Lung (tissue), 11 donors: ENCODE measurements at regions not wholly inside any gene's neighbourhood (a gene's known extent, or its start where the extent isn't known, plus 50 kb on each side); places are given as distances from the start of the nearest gene placed in this dataset.

ENCODE experiments used
- ATAC-seq: fragments of 200-7000 bp; cut with Tn5 transposase; one replicate; pipeline ENCODE4 v1.9.1; 2020; ENCODE audit warnings: moderate number of reproducible peaks; ENCODE audit not compliant: insufficient read depth, low FRiP score
- DNase-seq, 3 donors: peaks; one replicate each; pipeline ENCODE4 v3.0.0-alpha.2; 2013 to 2017
- H3K27ac ChIP-seq, 2 donors: one replicate each; pipeline ENCODE4 v1.5.1; 2013; ENCODE audit warnings: mild to moderate bottlenecking in 2 of 2, moderate library complexity in 2 of 2, control low read depth in 1 of 2, inconsistent platforms in 1 of 2, low read depth in 1 of 2, low read length in 1 of 2
- H3K27me3 ChIP-seq, 3 donors: one replicate each; pipeline ENCODE4 v1.5.1; 2013; ENCODE audit warnings: low read length in 2 of 3; ENCODE audit not compliant: control insufficient read depth in 3 of 3, insufficient read depth in 3 of 3
- H3K36me3 ChIP-seq, 4 donors: one replicate each; pipeline ENCODE4 v1.5.1; 2013; ENCODE audit warnings: low read length in 4 of 4, mild to moderate bottlenecking in 1 of 4, moderate library complexity in 1 of 4; ENCODE audit not compliant: control insufficient read depth in 4 of 4, insufficient read depth in 4 of 4
- H3K4me1 ChIP-seq, 5 donors: one replicate each; pipeline ENCODE4 v1.5.1; 2013; ENCODE audit warnings: low read length in 5 of 5, mild to moderate bottlenecking in 2 of 5, moderate library complexity in 1 of 5; ENCODE audit not compliant: control insufficient read depth in 5 of 5, insufficient read depth in 5 of 5
- H3K4me3 ChIP-seq: one replicate; pipeline ENCODE4 v1.5.1; 2013; ENCODE audit warnings: mild to moderate bottlenecking, control low read depth, moderate library complexity
- H3K9ac ChIP-seq, 2 donors: one replicate each; pipeline ENCODE4 v1.5.1; 2013; ENCODE audit warnings: low read length in 2 of 2, control low read depth in 1 of 2; ENCODE audit not compliant: insufficient read depth in 1 of 2
- H3K9me3 ChIP-seq, 4 donors: one replicate each; pipeline ENCODE4 v1.5.1; 2013; ENCODE audit warnings: low read length in 3 of 4, mild to moderate bottlenecking in 1 of 4, moderate library complexity in 1 of 4; ENCODE audit not compliant: control insufficient read depth in 4 of 4, insufficient read depth in 3 of 4
- CTCF ChIP-seq: IDR thresholded peaks from 2 replicates; pipeline ENCODE4 v1.5.1; 2012; ENCODE audit warnings: mild to moderate bottlenecking; ENCODE audit errors: control extremely low read depth, extremely low read depth
- WGBS, 2 donors: extraction: QIAGEN DNeasy Blood & Tissue Kit; methylation state at CpG; one replicate each; pipeline ENCODE4 v1.1.7; 2013; 5-methylcytosine and 5-hydroxymethylcytosine counted together
- donor health status: control.
- donor health status: control.
- donor health status: Bipolar disorder and iron deficiency.
- donor health status: healthy.
- donor health status: DM: yes; HTN: yes; CAD: no.

DNA sequence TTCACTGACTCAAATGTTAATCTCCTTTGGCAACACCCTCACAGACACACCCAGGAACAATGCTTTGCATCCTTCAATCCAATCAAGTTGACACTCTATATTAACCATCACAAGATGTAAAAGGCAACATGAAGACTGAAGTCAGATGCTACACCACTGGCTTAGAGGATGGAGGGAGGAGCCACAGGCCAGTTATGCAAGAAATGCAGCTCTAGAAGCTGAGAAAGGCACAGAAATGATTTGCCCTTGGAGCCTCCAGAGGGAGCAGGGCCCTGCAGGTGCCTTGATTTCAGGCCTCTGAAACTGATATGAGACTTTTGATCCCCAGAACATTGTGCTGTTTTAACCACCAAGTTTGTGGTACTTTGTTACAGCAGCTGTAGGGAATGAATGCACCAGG, 276.3 kb downstream of the KCNS3 start:
- no peak overlapping the region for H3K27ac ChIP-seq
- no peaks in the 10 kb centered on the region for H3K9me3 ChIP-seq
- no peak for DNase-seq
- ATAC-seq = no peak
- peaks cover 0 to 2% (median 0%) of the 10 kb centered on the region in 5 donors for H3K4me1 ChIP-seq
- H3K27me3 ChIP-seq = no peaks in the 10 kb centered on the region
- no peaks in the 10 kb centered on the region for H3K36me3 ChIP-seq
- no peak overlapping the region for H3K4me3 ChIP-seq
- H3K9ac ChIP-seq = no peak overlapping the region
- no peak for TF ChIP-seq CTCF

DNA sequence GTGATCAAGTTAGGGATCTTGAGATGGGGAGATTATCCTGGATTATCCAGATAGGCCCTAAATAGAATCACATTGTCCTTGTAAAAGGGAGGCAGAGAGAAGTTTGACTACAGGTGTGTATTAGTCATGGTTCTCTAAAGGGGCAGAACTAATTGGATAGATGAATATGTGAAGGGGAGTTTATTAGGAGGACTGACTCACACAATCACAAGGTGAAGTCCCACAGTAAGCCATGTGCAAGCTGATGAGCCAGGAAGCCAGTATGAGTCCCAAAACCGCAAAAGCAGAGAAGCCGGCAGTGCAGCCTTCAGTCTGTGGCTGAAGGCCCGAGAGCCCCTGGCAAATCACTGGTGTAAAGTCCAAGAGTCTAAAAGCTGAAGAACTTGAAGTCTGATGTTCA, 275.8 kb downstream of the KCNS3 start:
- no peak for TF ChIP-seq CTCF
- 92 to 95% methylated on average over 3 of the region's 3 CpGs for WGBS, 2 donors
- Histone ChIP-seq H3K36me3 (no peaks in the 10 kb centered on the region), H3K27me3 (no peaks in the 10 kb centered on the region), H3K27ac (no peak overlapping the region), H3K9me3 (no peaks in the 10 kb centered on the region), H3K9ac (no peak overlapping the region), H3K4me1 (no peaks in the 10 kb centered on the region), H3K4me3 (no peak overlapping the region)
- no peak for ATAC-seq
- DNase-seq = no peak

DNA sequence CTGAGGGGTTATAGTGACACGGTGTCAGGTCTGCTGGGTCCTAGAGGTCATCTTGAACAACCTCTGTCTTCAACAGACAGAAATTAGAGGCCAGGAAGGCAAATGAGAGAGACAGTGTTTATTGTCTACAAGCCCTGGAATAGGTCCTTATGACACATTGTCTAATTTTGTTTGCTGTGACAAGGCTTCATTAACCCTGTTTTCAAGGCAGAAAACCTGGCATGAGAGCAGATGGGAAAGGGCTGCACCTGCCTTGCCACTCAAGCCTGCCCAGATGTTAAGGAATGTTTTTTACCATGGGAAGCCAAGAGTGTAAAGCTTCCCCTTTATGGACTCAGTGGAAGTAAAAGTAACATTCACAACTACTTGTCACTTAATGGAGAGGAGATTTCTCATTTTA, 275.3 kb downstream of the KCNS3 start:
- WGBS, 2 donors = 89 to 90% methylated on average over 1 of the region's 1 CpG
- DNase-seq (no peak), ATAC-seq (no peak)
- Histone ChIP-seq H3K27ac (no peak overlapping the region), H3K27me3 (no peaks in the 10 kb centered on the region), H3K36me3 (no peaks in the 10 kb centered on the region), H3K4me3 (no peak overlapping the region), H3K4me1 (no peaks in the 10 kb centered on the region), H3K9me3 (no peaks in the 10 kb centered on the region), H3K9ac (no peak overlapping the region)
- no peak for TF ChIP-seq CTCF

DNA sequence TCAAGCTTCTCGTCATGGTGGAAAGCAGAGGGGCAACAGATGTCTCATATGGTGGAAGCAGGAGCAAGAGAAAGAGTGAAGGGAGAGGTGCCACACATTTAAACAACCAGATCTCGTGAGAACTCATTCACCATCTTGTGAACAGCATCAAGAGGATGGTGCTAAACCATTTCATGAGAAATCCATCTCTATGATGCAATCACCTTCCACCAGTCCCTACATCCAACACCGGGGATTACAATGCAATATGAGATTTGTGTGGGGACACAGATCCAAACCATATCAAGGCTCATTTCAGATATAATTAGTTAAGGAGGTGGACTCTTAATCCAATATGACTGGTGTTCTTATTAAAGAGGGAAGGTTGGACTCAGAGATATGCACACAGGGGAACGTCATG, 272.8 kb downstream of the KCNS3 start:
- no peaks in the 10 kb centered on the region for H3K9me3 ChIP-seq
- no peak overlapping the region for H3K9ac ChIP-seq
- no peak for DNase-seq
- no peaks in the 10 kb centered on the region for H3K27me3 ChIP-seq
- no peak overlapping the region for H3K4me3 ChIP-seq
- no peaks in the 10 kb centered on the region for H3K4me1 ChIP-seq
- WGBS, 2 donors = 79 to 87% methylated on average over 4 of the region's 4 CpGs
- H3K36me3 ChIP-seq = no peaks in the 10 kb centered on the region
- TF ChIP-seq CTCF = no peak
- H3K27ac ChIP-seq = no peak overlapping the region
- no peak for ATAC-seq
